Astrocyte (in vitro differentiated cells and primary cell): ENCODE measurements at regions not wholly inside any gene's neighbourhood (a gene's known extent, or its start where the extent isn't known, plus 50 kb on each side); places are given as distances from the start of the nearest gene placed in this dataset.

Experiments
- DNase-seq: peaks from one replicate; pipeline ENCODE4 v3.0.0-alpha.2; 2010; ENCODE audit warnings: low read depth
- FAIRE-seq: peaks from 2 replicates; lab custom pipeline; 2011; peaks lifted over from hg19 to GRCh38; lab: Jason Lieb, UNC
- H2AFZ ChIP-seq: 2 replicates; pipeline ENCODE4 v1.6.0; 2012; ENCODE audit warnings: low read depth, low read length, inconsistent platforms
- H3K27ac ChIP-seq: 2 replicates; pipeline ENCODE4 v1.5.1; 2011; ENCODE audit warnings: low read depth, low read length, inconsistent platforms
- H3K27me3 ChIP-seq: 2 replicates; pipeline ENCODE4 v1.6.0; 2011; ENCODE audit warnings: low read length, inconsistent platforms; ENCODE audit not compliant: insufficient read depth
- H3K36me3 ChIP-seq: 2 replicates; pipeline ENCODE4 v1.5.1; 2011; ENCODE audit warnings: low read length, inconsistent platforms; ENCODE audit not compliant: insufficient read depth
- H3K4me1 ChIP-seq: 2 replicates; pipeline ENCODE4 v1.5.1; 2011; ENCODE audit warnings: low read length, inconsistent platforms; ENCODE audit not compliant: insufficient read depth
- H3K4me2 ChIP-seq: 2 replicates; pipeline ENCODE4 v1.6.0; 2012; ENCODE audit warnings: low read length, inconsistent platforms
- H3K4me3 ChIP-seq: 2 replicates; pipeline ENCODE4 v1.5.1; 2011; ENCODE audit warnings: low read depth, mild to moderate bottlenecking, low read length, inconsistent platforms; ENCODE audit not compliant: insufficient read depth
- H3K79me2 ChIP-seq: 2 replicates; pipeline ENCODE4 v1.6.0; 2012; ENCODE audit warnings: mild to moderate bottlenecking, low read length, inconsistent platforms; ENCODE audit not compliant: insufficient read depth
- H3K9ac ChIP-seq: 2 replicates; pipeline ENCODE4 v1.6.0; 2012; ENCODE audit warnings: mild to moderate bottlenecking, low read length, inconsistent platforms
- H3K9me3 ChIP-seq: 2 replicates; pipeline ENCODE4 v1.5.1; 2012; ENCODE audit warnings: low read depth, mild to moderate bottlenecking, low read length, inconsistent platforms; ENCODE audit not compliant: insufficient read depth
- H4K20me1 ChIP-seq: 2 replicates; pipeline ENCODE4 v1.6.0; 2012; ENCODE audit warnings: low read length, inconsistent platforms; ENCODE audit not compliant: insufficient read depth
- H3K27ac Mint-ChIP-seq: one replicate; pipeline ENCODE4 v1.8.0; 2021; ENCODE audit warnings: mild to moderate bottlenecking, mixed read lengths; ENCODE audit not compliant: unreplicated experiment
- H3K27me3 Mint-ChIP-seq: one replicate; pipeline ENCODE4 v1.8.0; 2021; ENCODE audit warnings: low read depth, mixed read lengths; ENCODE audit not compliant: unreplicated experiment
- H3K36me3 Mint-ChIP-seq: one replicate; pipeline ENCODE4 v1.8.0; 2021; ENCODE audit warnings: low read depth, mixed read lengths; ENCODE audit not compliant: unreplicated experiment
- H3K4me1 Mint-ChIP-seq: one replicate; pipeline ENCODE4 v1.8.0; 2021; ENCODE audit warnings: low read depth, mixed read lengths; ENCODE audit not compliant: unreplicated experiment
- H3K4me3 Mint-ChIP-seq: one replicate; pipeline ENCODE4 v1.8.0; 2021; ENCODE audit warnings: mild to moderate bottlenecking, moderate library complexity, mixed read lengths; ENCODE audit not compliant: unreplicated experiment
- H3K9me3 Mint-ChIP-seq: one replicate; pipeline ENCODE4 v1.8.0; 2021; ENCODE audit warnings: mild to moderate bottlenecking, mixed read lengths; ENCODE audit not compliant: unreplicated experiment
- CTCF ChIP-seq: IDR thresholded peaks from 2 replicates; pipeline ENCODE4 v1.5.1; 2011; ENCODE audit warnings: low read depth, mild to moderate bottlenecking, inconsistent platforms, low read length, moderate library complexity; ENCODE audit not compliant: insufficient read depth
- EZH2 ChIP-seq: IDR thresholded peaks from 2 replicates; pipeline ENCODE4 v1.6.1; 2012; ENCODE audit warnings: mild to moderate bottlenecking, low read length, inconsistent platforms; ENCODE audit not compliant: insufficient read depth

GRCh38 chr12:125254856-125255255 is 189.6 kb downstream of the AACS start:
- no peak for FAIRE-seq

GRCh38 chr12:125255935-125256633 is 190.8 kb downstream of the AACS start:
- H3K27ac Mint-ChIP-seq = no peak overlapping the region
- DNase-seq (no peak), FAIRE-seq (no peak)
- Histone ChIP-seq H3K36me3 (no peaks in the 10 kb centered on the region), H3K9me3 (no peaks in the 10 kb centered on the region), H3K27me3 (no peaks in the 10 kb centered on the region), H3K4me2 (no peak overlapping the region), H3K9ac (no peak overlapping the region), H4K20me1 (no peaks in the 10 kb centered on the region), H3K27ac (no peak overlapping the region), H3K79me2 (no peaks in the 10 kb centered on the region), H3K4me3 (no peak overlapping the region), H2AFZ (no peak overlapping the region), H3K4me1 (no peaks in the 10 kb centered on the region)
- H3K4me1 Mint-ChIP-seq = no peaks in the 10 kb centered on the region
- H3K36me3 Mint-ChIP-seq = peaks cover 2% of the 10 kb centered on the region
- no peaks in the 10 kb centered on the region for H3K9me3 Mint-ChIP-seq
- H3K4me3 Mint-ChIP-seq = no peak overlapping the region
- no peak for TF ChIP-seq CTCF
- no peak for TF ChIP-seq EZH2
- H3K27me3 Mint-ChIP-seq = peaks cover 10% of the 10 kb centered on the region

More at GRCh38 chr12:125254856-125255255, 189.6 kb downstream of the AACS start:
- Mint-ChIP-seq H3K27me3 (peaks cover 12% of the 10 kb centered on the region), H3K9me3 (no peaks in the 10 kb centered on the region), H3K27ac (no peak overlapping the region), H3K4me1 (no peaks in the 10 kb centered on the region), H3K36me3 (peaks cover 2% of the 10 kb centered on the region), H3K4me3 (no peak overlapping the region)
- no peak overlapping the region for H2AFZ ChIP-seq
- no peaks in the 10 kb centered on the region for H3K9me3 ChIP-seq
- no peak for TF ChIP-seq EZH2
- TF ChIP-seq CTCF = no peak
- no peak overlapping the region for H3K4me3 ChIP-seq
- no peaks in the 10 kb centered on the region for H3K27me3 ChIP-seq
- no peak for DNase-seq
- no peaks in the 10 kb centered on the region for H3K4me1 ChIP-seq
- H3K4me2 ChIP-seq = no peak overlapping the region
- H3K9ac ChIP-seq = no peak overlapping the region
- no peaks in the 10 kb centered on the region for H3K36me3 ChIP-seq
- H4K20me1 ChIP-seq = no peaks in the 10 kb centered on the region
- no peak overlapping the region for H3K27ac ChIP-seq
- no peaks in the 10 kb centered on the region for H3K79me2 ChIP-seq

- no peak overlapping the region for H3K9ac ChIP-seq
- H3K27me3 Mint-ChIP-seq = peaks cover 10% of the 10 kb centered on the region
- H2AFZ ChIP-seq = no peak overlapping the region
- peaks cover 2% of the 10 kb centered on the region for H3K36me3 Mint-ChIP-seq
- no peaks in the 10 kb centered on the region for H3K9me3 Mint-ChIP-seq
- no peaks in the 10 kb centered on the region for H3K27me3 ChIP-seq
- no peaks in the 10 kb centered on the region for H3K9me3 ChIP-seq
- H3K4me3 Mint-ChIP-seq = no peak overlapping the region
- H3K27ac Mint-ChIP-seq = no peak overlapping the region
- no peaks in the 10 kb centered on the region for H3K36me3 ChIP-seq
- no peak for FAIRE-seq
- no peaks in the 10 kb centered on the region for H4K20me1 ChIP-seq
- no peak overlapping the region for H3K27ac ChIP-seq
- no peaks in the 10 kb centered on the region for H3K79me2 ChIP-seq
- no peak overlapping the region for H3K4me3 ChIP-seq
- DNase-seq = no peak
- H3K4me1 ChIP-seq = no peaks in the 10 kb centered on the region
- TF ChIP-seq EZH2 = no peak
- no peak overlapping the region for H3K4me2 ChIP-seq
- H3K4me1 Mint-ChIP-seq = no peaks in the 10 kb centered on the region
Observed at GRCh38 chr12:125256634-125256936, 191.3 kb downstream of the AACS start.
